IMR-90 (cell line): ENCODE measurements at regions not wholly inside any gene's neighbourhood (a gene's known extent, or its start where the extent isn't known, plus 50 kb on each side); places are given as distances from the start of the nearest gene placed in this dataset.

Experiments
- ATAC-seq: fragments of 200-7000 bp; cut with Tn5 transposase; 2 replicates; pipeline ENCODE4 v1.9.1; 2020; ENCODE audit warnings: low read depth, mild to moderate bottlenecking, moderate library complexity
- BruUV-seq: library from RNA; stranded (reverse); fragments of 400-500 nt; replicated peaks from 2 replicates; lab custom pipeline; 2021; lab: Mats Ljungman, UMichigan
- CTCF ChIA-PET: fragments of 300-600 bp; formaldehyde crosslinking; extraction: SDS; loops from one replicate; lab custom pipeline; 2021; ENCODE audit warnings: antibody characterized with exemption; lab: Yijun Ruan, JAX
- POLR2A ChIA-PET: fragments of 300-600 bp; sonication (Branson Sonifier 250); formaldehyde crosslinking; loops from one replicate; lab custom pipeline; 2022; ENCODE audit warnings: antibody characterized with exemption; ENCODE audit not compliant: unreplicated experiment; lab: Charles Lee
- DNase-seq: peaks from one replicate; pipeline ENCODE4 v3.0.0; 2013
- H2AFZ ChIP-seq: replicated peaks from 2 replicates; pipeline ENCODE3; 2013; ENCODE audit warnings: low read length, mild to moderate bottlenecking; ENCODE audit not compliant: poor library complexity
- H2AK5ac ChIP-seq: 2 replicates; pipeline ENCODE4 v1.6.1; 2013; ENCODE audit warnings: low read depth, low read length, inconsistent platforms
- H2AK9ac ChIP-seq: replicated peaks from 2 replicates; pipeline ENCODE3; 2013; ENCODE audit warnings: mild to moderate bottlenecking, low read depth, low read length, moderate library complexity; ENCODE audit not compliant: poor library complexity
- H2BK120ac ChIP-seq: 2 replicates; pipeline ENCODE4 v1.6.1; 2013; ENCODE audit warnings: low read depth, low read length, inconsistent platforms
- H2BK15ac ChIP-seq: 3 replicates; pipeline ENCODE4 v1.6.1; 2013; ENCODE audit warnings: low read depth, low read length, inconsistent platforms
- H2BK20ac ChIP-seq: 2 replicates; pipeline ENCODE4 v1.6.1; 2013; ENCODE audit warnings: low read depth, mild to moderate bottlenecking, inconsistent platforms, low read length, moderate library complexity
- H2BK5ac ChIP-seq: 2 replicates; pipeline ENCODE4 v1.6.1; 2013; ENCODE audit warnings: mild to moderate bottlenecking, low read depth, low read length, inconsistent platforms; ENCODE audit not compliant: poor library complexity, severe bottlenecking
- H3K14ac ChIP-seq: replicated peaks from 2 replicates; pipeline ENCODE4 v1.6.1; 2013; ENCODE audit warnings: low read depth, low read length, inconsistent platforms
- H3K18ac ChIP-seq: 2 replicates; pipeline ENCODE4 v1.6.1; 2013; ENCODE audit warnings: low read depth, low read length, control low read depth
- H3K23ac ChIP-seq: 2 replicates; pipeline ENCODE4 v1.6.1; 2013; ENCODE audit warnings: low read depth, low read length, inconsistent platforms
- H3K27ac ChIP-seq: 2 replicates; pipeline ENCODE4 v1.5.1; 2013; ENCODE audit warnings: mild to moderate bottlenecking, control low read depth, low read length; ENCODE audit not compliant: insufficient read depth
- H3K27me3 ChIP-seq: 2 replicates; pipeline ENCODE4 v1.6.1; 2013; ENCODE audit warnings: low read length; ENCODE audit not compliant: control insufficient read depth, insufficient read depth
- H3K36me3 ChIP-seq: 2 replicates; pipeline ENCODE4 v1.6.1; 2013; ENCODE audit warnings: low read length, mixed read lengths; ENCODE audit not compliant: control insufficient read depth, insufficient read depth
- H3K4ac ChIP-seq: 2 replicates; pipeline ENCODE4 v1.6.1; 2013; ENCODE audit warnings: low read depth, low read length, inconsistent platforms
- H3K4me1 ChIP-seq: 2 replicates; pipeline ENCODE4 v1.6.1; 2013; ENCODE audit warnings: low read length, mixed read lengths; ENCODE audit not compliant: control insufficient read depth, insufficient read depth
- H3K4me2 ChIP-seq: 2 replicates; pipeline ENCODE4 v1.6.1; 2013; ENCODE audit warnings: low read depth, mild to moderate bottlenecking, control low read depth, low read length, moderate library complexity
- H3K4me3 ChIP-seq: 2 replicates; pipeline ENCODE4 v1.5.1; 2013; ENCODE audit warnings: low read depth, mild to moderate bottlenecking, control low read depth, low read length, moderate library complexity; ENCODE audit not compliant: insufficient read depth
- H3K56ac ChIP-seq: 2 replicates; pipeline ENCODE4 v1.6.1; 2013; ENCODE audit warnings: low read length, inconsistent platforms; ENCODE audit not compliant: insufficient read depth; ENCODE audit errors: extremely low read depth
- H3K79me1 ChIP-seq, 2 experiments: 2 replicates each; pipeline ENCODE4 v1.6.1; 2013; ENCODE audit warnings: low read length in 2 of 2, inconsistent platforms in 1 of 2, low read depth in 1 of 2
- H3K9ac ChIP-seq: 2 replicates; pipeline ENCODE4 v1.6.1; 2013; ENCODE audit warnings: low read depth, low read length, control low read depth
- H3K9me1 ChIP-seq: 2 replicates; pipeline ENCODE4 v1.6.1; 2013; ENCODE audit warnings: low read length, inconsistent platforms; ENCODE audit not compliant: insufficient read depth
- H3K9me3 ChIP-seq: 2 replicates; pipeline ENCODE4 v1.6.1; 2013; ENCODE audit warnings: low read length; ENCODE audit not compliant: control insufficient read depth, insufficient read depth
- H4K20me1 ChIP-seq: 2 replicates; pipeline ENCODE4 v1.6.1; 2013; ENCODE audit warnings: low read length, inconsistent platforms; ENCODE audit not compliant: insufficient read depth
- H4K5ac ChIP-seq: 2 replicates; pipeline ENCODE4 v1.6.1; 2013; ENCODE audit warnings: mild to moderate bottlenecking, low read depth, low read length, control low read depth
- H4K8ac ChIP-seq, 2 experiments: 2 replicates each; pipeline ENCODE4 v1.6.1; 2013; ENCODE audit warnings: low read depth in 2 of 2, low read length in 2 of 2, control low read depth in 1 of 2, inconsistent platforms in 1 of 2
- H4K91ac ChIP-seq: 2 replicates; pipeline ENCODE4 v1.6.1; 2013; ENCODE audit warnings: low read depth, low read length, inconsistent platforms; ENCODE audit not compliant: insufficient read depth
- NFE2L2 ChIP-seq: fragments of 150-350 bp; IDR thresholded peaks from 2 replicates; pipeline ENCODE4 v1.6.1; 2016; ENCODE audit warnings: low read depth, mild to moderate bottlenecking, low read length
- RCOR1 ChIP-seq: IDR thresholded peaks from 2 replicates; pipeline ENCODE4 v1.6.1; 2012; ENCODE audit warnings: mild to moderate bottlenecking, low read length, improper control_type of control experiment; ENCODE audit not compliant: insufficient replicate concordance
- WGBS, 2 experiments: methylation state at CpG; one replicate each; pipeline versions ENCODE4 v1.1.5 to v1.1.7; 2013; ENCODE audit warnings: missing lambda C conversion rate in 2 of 2; ENCODE audit not compliant: insufficient read length in 1 of 2; ENCODE audit errors: extremely low coverage in 2 of 2; 5-methylcytosine and 5-hydroxymethylcytosine counted together
- dilution Hi-C: fragments of 300-500 bp; cut with HindIII; formaldehyde crosslinking; loops from one replicate; pipeline ENCODE4 v1.14.3; 2018; ENCODE audit warnings: low sequenced_read_pairs; ENCODE audit not compliant: unreplicated experiment
- in situ Hi-C: fragments of 300-500 bp; cut with MboI; formaldehyde crosslinking; loops from 3 replicates; pipeline ENCODE4 v1.14.3; 2019; ENCODE audit warnings: low sequenced_read_pairs, inconsistent platforms, mixed read lengths
- intact Hi-C: fragments of 100-400 bp; cut with micrococcal nuclease; formaldehyde crosslinking; loops from 2 replicates; pipeline ENCODE4 v1.10.0; 2022

GRCh38 chr20:48433178-48433577 is 394.6 kb downstream of the PREX1 start:
- no peak overlapping the region for H3K9ac ChIP-seq
- H3K27me3 ChIP-seq: peaks cover 2% of the 10 kb centered on the region; the same call in 1 of the 2 replicates
- no peaks in the 10 kb centered on the region for H3K36me3 ChIP-seq
- no peaks in the 10 kb centered on the region for H3K79me1 ChIP-seq
- intact Hi-C loops (no loop called here), dilution Hi-C loops (no loop called here), in situ Hi-C loops (no loop called here)
- no peak overlapping the region for H2BK120ac ChIP-seq
- H3K18ac ChIP-seq: no peak overlapping the region
- TF ChIP-seq NFE2L2 (no peak), RCOR1 (no peak)
- DNase-seq (no peak), ATAC-seq (no peak)
- H3K56ac ChIP-seq: no peak overlapping the region
- no peak overlapping the region for H3K4me2 ChIP-seq
- no peak overlapping the region for H2BK20ac ChIP-seq
- BruUV-seq: no TSS peak
- no peak overlapping the region for H4K91ac ChIP-seq
- no peak overlapping the region for H2AFZ ChIP-seq
- H3K4ac ChIP-seq: no peak overlapping the region
- no peak overlapping the region for H3K27ac ChIP-seq
- no peak overlapping the region for H4K8ac ChIP-seq
- no peak overlapping the region for H3K4me3 ChIP-seq
- H2AK5ac ChIP-seq: no peak overlapping the region
- no peak overlapping the region for H2BK5ac ChIP-seq
- peaks cover 2% of the 10 kb centered on the region; the same call in 1 of the 2 replicates for H3K9me3 ChIP-seq
- no peaks in the 10 kb centered on the region for H3K4me1 ChIP-seq
- no peak overlapping the region for H2BK15ac ChIP-seq
- no peaks in the 10 kb centered on the region for H3K9me1 ChIP-seq
- no CpG with 5 or more reads among the region's 4 CpGs for WGBS, 2 experiments
- no peaks in the 10 kb centered on the region for H4K20me1 ChIP-seq
- no peak overlapping the region for H2AK9ac ChIP-seq
- POLR2A ChIA-PET: no interaction called here
- no peak overlapping the region for H3K14ac ChIP-seq
- H3K23ac ChIP-seq: no peak overlapping the region
- CTCF ChIA-PET: no interaction called here
- no peak overlapping the region for H4K5ac ChIP-seq
